ENCODE measurements at regions not wholly inside any gene's neighbourhood (a gene's known extent, or its start where the extent isn't known, plus 50 kb on each side); places are given as distances from the start of the nearest gene placed in this dataset.

DNA sequence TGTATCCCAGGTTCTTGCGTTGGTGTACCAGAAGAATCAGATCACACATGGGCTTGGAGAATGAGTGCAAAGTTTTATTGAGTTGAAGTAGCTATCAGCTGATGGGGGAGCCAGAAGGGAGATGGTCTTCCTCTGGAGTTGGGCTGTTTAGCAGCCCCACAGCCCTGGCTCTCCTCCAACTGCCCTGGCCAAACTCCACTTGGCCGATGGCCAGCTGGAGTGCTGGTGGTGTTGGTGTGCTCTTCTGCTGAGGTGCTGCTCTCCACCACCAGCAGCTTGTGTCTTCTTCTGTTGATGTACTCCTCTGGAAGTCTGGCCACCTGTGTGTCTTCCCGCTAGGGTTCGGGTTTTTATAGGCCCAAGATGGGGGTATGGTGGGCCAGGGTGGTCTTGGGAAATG is 172.8 kb downstream of the TINAG start:
- H3K4me3 ChIP-seq, result no peak overlapping the region
- no peaks in the 10 kb centered on the region for H3K27me3 ChIP-seq
- no peaks in the 10 kb centered on the region for H3K36me3 ChIP-seq
- intact Hi-C loops (cut with DNase I), result no loop called here
- TF ChIP-seq, protein P1, sequence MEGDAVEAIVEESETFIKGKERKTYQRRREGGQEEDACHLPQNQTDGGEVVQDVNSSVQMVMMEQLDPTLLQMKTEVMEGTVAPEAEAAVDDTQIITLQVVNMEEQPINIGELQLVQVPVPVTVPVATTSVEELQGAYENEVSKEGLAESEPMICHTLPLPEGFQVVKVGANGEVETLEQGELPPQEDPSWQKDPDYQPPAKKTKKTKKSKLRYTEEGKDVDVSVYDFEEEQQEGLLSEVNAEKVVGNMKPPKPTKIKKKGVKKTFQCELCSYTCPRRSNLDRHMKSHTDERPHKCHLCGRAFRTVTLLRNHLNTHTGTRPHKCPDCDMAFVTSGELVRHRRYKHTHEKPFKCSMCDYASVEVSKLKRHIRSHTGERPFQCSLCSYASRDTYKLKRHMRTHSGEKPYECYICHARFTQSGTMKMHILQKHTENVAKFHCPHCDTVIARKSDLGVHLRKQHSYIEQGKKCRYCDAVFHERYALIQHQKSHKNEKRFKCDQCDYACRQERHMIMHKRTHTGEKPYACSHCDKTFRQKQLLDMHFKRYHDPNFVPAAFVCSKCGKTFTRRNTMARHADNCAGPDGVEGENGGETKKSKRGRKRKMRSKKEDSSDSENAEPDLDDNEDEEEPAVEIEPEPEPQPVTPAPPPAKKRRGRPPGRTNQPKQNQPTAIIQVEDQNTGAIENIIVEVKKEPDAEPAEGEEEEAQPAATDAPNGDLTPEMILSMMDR (IDR thresholded peaks at IDR 0.05), result no peak
- no peaks in the 10 kb centered on the region for H3K9me3 ChIP-seq
- H3K4me1 ChIP-seq, result no peaks in the 10 kb centered on the region
- H3K27ac ChIP-seq, result no peak overlapping the region
- DNase-seq (ENCODE audit: low spot score in 2 of 2), result no peak

DNA sequence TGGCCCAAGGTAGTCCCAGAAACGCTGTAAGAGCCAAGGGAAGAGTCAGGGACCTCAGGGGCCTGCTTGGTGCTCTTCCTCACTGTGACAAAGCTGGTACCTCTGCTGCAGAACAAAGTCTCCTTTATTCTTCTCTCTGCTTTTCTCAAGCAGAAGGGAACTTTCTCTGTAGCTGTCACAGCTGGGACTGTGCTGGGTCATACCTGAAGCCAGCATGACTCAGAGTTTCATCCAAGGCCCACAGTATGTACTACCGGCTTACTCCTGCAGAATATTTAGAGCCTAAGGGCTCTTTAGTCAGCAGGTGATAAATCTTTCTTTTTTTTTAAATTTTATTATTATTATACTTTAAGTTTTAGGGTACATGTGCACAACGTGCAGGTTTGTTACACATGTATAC is 183.2 kb downstream of the TINAG start:
- TF ChIP-seq, protein P1 (IDR thresholded peaks at IDR 0.05), result no peak
- Histone ChIP-seq H3K4me1 (no peaks in the 10 kb centered on the region), H3K9me3 (peaks cover 0 to 9% of the 10 kb centered on the region in 2 donors), H3K27me3 (no peaks in the 10 kb centered on the region), H3K4me3 (no peak overlapping the region), H3K36me3 (no peaks in the 10 kb centered on the region), H3K27ac (no peak overlapping the region)
- intact Hi-C loops (cut with DNase I), result no loop called here
- DNase-seq (ENCODE audit: low spot score in 2 of 2), result no peak

DNA sequence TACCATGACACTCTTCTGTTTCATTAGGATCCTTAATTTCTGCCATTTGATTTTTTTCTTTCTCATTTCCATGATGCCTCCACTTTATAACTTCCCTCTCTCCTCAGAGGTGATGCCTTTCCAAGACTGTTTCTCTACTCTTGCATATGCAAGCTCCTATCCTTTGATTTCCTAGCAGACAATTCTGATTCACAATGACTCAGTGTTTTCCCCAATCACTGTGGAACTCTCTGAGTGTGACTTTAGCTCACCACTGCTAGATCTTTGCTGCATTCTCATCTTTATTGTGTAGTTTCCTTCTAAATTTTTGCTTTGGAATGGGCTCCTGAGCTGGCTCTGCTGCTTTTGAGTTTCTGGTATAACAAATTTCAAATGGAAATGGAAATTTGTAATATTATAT is 184.9 kb downstream of the TINAG start:
- TF ChIP-seq, protein P1 (IDR thresholded peaks at IDR 0.05), result no peak
- H3K4me1 ChIP-seq, result no peaks in the 10 kb centered on the region

DNA sequence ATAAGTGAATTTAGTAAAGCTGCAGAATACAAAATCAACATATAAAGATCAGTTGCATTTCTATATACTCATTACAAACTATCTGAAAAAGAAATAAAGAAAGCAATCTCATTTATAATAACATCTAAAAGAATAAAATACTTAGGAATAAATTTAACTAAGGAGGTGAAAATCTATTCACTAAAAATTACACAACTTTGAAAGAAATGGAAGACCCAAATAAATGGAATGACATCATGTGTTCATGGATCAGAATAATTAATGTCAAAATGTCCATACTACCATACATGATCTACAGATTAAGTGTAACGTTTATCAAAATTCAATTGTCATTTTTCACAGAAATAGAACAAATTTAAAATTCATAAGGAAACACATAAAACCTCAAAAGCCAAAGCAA is 194.9 kb downstream of the TINAG start:
- Histone ChIP-seq H3K36me3 (no peaks in the 10 kb centered on the region), H3K4me1 (no peaks in the 10 kb centered on the region), H3K9me3 (peaks cover 0 to 10% of the 10 kb centered on the region in 2 donors), H3K27me3 (no peaks in the 10 kb centered on the region), H3K27ac (no peak overlapping the region), H3K4me3 (no peak overlapping the region)
- TF ChIP-seq, protein P1 (IDR thresholded peaks at IDR 0.05), result no peak
- no peak for DNase-seq (ENCODE audit: low spot score in 2 of 2)
- intact Hi-C loops (cut with DNase I), result no loop called here

More for the DNA sequence above, 184.9 kb downstream of the TINAG start:
- Histone ChIP-seq H3K27ac (no peak overlapping the region), H3K4me3 (no peak overlapping the region), H3K9me3 (peaks cover 0 to 16% of the 10 kb centered on the region in 2 donors), H3K36me3 (no peaks in the 10 kb centered on the region), H3K27me3 (no peaks in the 10 kb centered on the region)
- no peak for DNase-seq (ENCODE audit: low spot score in 2 of 2)
- intact Hi-C loops (cut with DNase I), result no loop called here

DNA sequence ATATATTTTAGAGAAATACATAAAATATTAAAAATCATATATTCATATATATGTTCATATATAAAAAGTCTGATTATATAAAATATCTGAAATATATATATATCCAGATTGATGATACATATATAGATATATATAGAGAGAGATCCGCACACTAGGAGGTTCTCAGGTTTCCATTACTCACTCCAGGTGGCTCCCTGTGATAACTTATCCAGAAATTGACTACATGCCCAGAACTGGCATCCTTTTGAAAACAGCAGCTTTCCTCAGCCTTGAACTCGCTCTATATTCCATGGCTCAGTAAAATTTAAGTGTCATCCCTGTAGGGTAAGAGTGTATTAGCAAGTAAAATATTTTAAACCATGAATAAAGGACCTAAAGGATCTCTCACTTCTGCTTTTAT is 206.8 kb downstream of the TINAG start:
- no peak for DNase-seq (ENCODE audit: low spot score in 2 of 2)
- no peaks in the 10 kb centered on the region for H3K4me1 ChIP-seq
- no peaks in the 10 kb centered on the region for H3K9me3 ChIP-seq
- H3K27me3 ChIP-seq, result no peaks in the 10 kb centered on the region
- TF ChIP-seq, protein P1 (IDR thresholded peaks at IDR 0.05), result no peak
- intact Hi-C loops (cut with DNase I), result no loop called here
- no peak overlapping the region for H3K27ac ChIP-seq
- no peaks in the 10 kb centered on the region for H3K36me3 ChIP-seq
- H3K4me3 ChIP-seq, result no peak overlapping the region

DNA sequence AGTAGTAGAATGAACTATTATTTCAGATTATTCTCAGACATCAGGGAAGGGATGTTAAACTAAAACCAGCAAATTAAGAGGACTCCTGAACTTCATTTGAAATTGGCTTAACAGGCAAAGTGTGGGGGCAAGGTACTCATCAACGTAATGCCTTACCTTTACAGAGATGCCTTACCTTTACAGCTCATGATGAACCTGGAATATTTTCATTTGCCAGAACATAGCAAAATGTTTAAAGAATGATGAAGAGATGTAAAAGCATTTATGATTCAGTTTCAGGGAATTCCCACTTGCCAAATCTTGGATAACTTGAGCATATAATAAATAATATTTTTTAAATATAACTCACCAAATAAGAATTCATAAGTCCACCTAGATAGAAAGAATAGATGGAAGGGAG is 207.5 kb downstream of the TINAG start:
- DNase-seq (ENCODE audit: low spot score in 2 of 2), result no peak
- H3K36me3 ChIP-seq, result no peaks in the 10 kb centered on the region
- intact Hi-C loops (cut with DNase I), result no loop called here
- no peaks in the 10 kb centered on the region for H3K9me3 ChIP-seq
- no peaks in the 10 kb centered on the region for H3K27me3 ChIP-seq
- TF ChIP-seq, protein P1 (IDR thresholded peaks at IDR 0.05), result no peak
- H3K27ac ChIP-seq, result no peak overlapping the region
- H3K4me3 ChIP-seq, result no peak overlapping the region
- no peaks in the 10 kb centered on the region for H3K4me1 ChIP-seq

Measured in ascending aorta (tissue), 2 donors.